ENCODE measurements at regions not wholly inside any gene's neighbourhood (a gene's known extent, or its start where the extent isn't known, plus 50 kb on each side); places are given as distances from the start of the nearest gene placed in this dataset.
"Not testable (repeated sequence)": the region's sequence is repeated elsewhere in the genome, so short reads cannot be mapped to it uniquely, and the experiment has no call there.

GRCh38 chr10:84012431-84012830 lies 126.9 kb upstream of the GHITM start:
- Histone ChIP-seq H3K27ac (no peak overlapping the region), H3K27me3 (no peaks in the 10 kb centered on the region), H3K36me3 (no peaks in the 10 kb centered on the region), H3K4me3 (no peak overlapping the region), H3K9me3 (no peaks in the 10 kb centered on the region), H3K4me1 (no peaks in the 10 kb centered on the region)
- 55% methylated on average over 2 of the region's 2 CpGs for WGBS (ENCODE audit: insufficient coverage, low coverage, low lambda C conversion rate, missing lambda C conversion rate)
- DNase-seq, result no peak
- no peak for ATAC-seq
- intact Hi-C loops (cut with DNase I), result no loop called here
- TF ChIP-seq CTCF (IDR thresholded peaks at IDR 0.05), result no peak
- no peak for TF ChIP-seq POLR2A (IDR thresholded peaks at IDR 0.05)

- TF ChIP-seq CTCF (IDR thresholded peaks at IDR 0.05), result no peak
- Histone ChIP-seq H3K4me1 (no peaks in the 10 kb centered on the region), H3K4me3 (no peak overlapping the region), H3K36me3 (no peaks in the 10 kb centered on the region), H3K9me3 (no peaks in the 10 kb centered on the region), H3K27me3 (no peaks in the 10 kb centered on the region), H3K27ac (no peak overlapping the region)
- DNase-seq (no peak), ATAC-seq (no peak)
- intact Hi-C loops (cut with DNase I), result no loop called here
- WGBS (ENCODE audit: insufficient coverage, low coverage, low lambda C conversion rate, missing lambda C conversion rate), result 45% methylated on average over 2 of the region's 2 CpGs
Measured at GRCh38 chr10:84012831-84013458, 126.4 kb upstream of the GHITM start.

- TF ChIP-seq POLR2A (IDR thresholded peaks at IDR 0.05) (no peak), CTCF (IDR thresholded peaks at IDR 0.05) (no peak)
- H3K4me1 ChIP-seq, result no peaks in the 10 kb centered on the region
- ATAC-seq (no peak), DNase-seq (no peak)
- H3K36me3 ChIP-seq, result no peaks in the 10 kb centered on the region
- no peaks in the 10 kb centered on the region for H3K27me3 ChIP-seq
- no peak overlapping the region for H3K27ac ChIP-seq
- no peaks in the 10 kb centered on the region for H3K9me3 ChIP-seq
- intact Hi-C loops (cut with DNase I), result no loop called here
- H3K4me3 ChIP-seq, result no peak overlapping the region
- 35% methylated on average over 6 of the region's 6 CpGs for WGBS (ENCODE audit: insufficient coverage, low coverage, low lambda C conversion rate, missing lambda C conversion rate)
Measured at GRCh38 chr10:84015877-84016595, 123.3 kb upstream of the GHITM start.

- no peak for ATAC-seq
- DNase-seq, result no peak
- H3K36me3 ChIP-seq, result no peaks in the 10 kb centered on the region
- H3K4me3 ChIP-seq, result no peak overlapping the region
- intact Hi-C loops (cut with DNase I), result no loop called here
- 75% methylated on average over 2 of the region's 3 CpGs for WGBS (ENCODE audit: insufficient coverage, low coverage, low lambda C conversion rate, missing lambda C conversion rate)
- no peaks in the 10 kb centered on the region for H3K27me3 ChIP-seq
- no peaks in the 10 kb centered on the region for H3K9me3 ChIP-seq
- H3K4me1 ChIP-seq, result no peaks in the 10 kb centered on the region
- no peak for TF ChIP-seq POLR2A (IDR thresholded peaks at IDR 0.05)
- TF ChIP-seq CTCF (IDR thresholded peaks at IDR 0.05), result no peak
- H3K27ac ChIP-seq, result no peak overlapping the region
Measured at GRCh38 chr10:84018826-84019225, 120.5 kb upstream of the GHITM start.

GRCh38 chr10:84019854-84020458 lies 119.4 kb upstream of the GHITM start:
- H3K4me1 ChIP-seq; H3K27me3 ChIP-seq; DNase-seq; H3K36me3 ChIP-seq; H3K4me3 ChIP-seq; intact Hi-C loops (cut with DNase I); ATAC-seq; H3K9me3 ChIP-seq; H3K27ac ChIP-seq: not testable (repeated sequence)
- 50% methylated on average over 4 of the region's 9 CpGs for WGBS (ENCODE audit: insufficient coverage, low coverage, low lambda C conversion rate, missing lambda C conversion rate)
